ENCODE measurements at regions not wholly inside any gene's neighbourhood (a gene's known extent, or its start where the extent isn't known, plus 50 kb on each side); places are given as distances from the start of the nearest gene placed in this dataset.

GRCh38 chr13:107185889-107186288 is 618.0 kb upstream of the ARGLU1 start:
- Histone ChIP-seq H3K4me1 (no peaks in the 10 kb centered on the region), H3K27ac (no peak overlapping the region), H3K9me3 (no peaks in the 10 kb centered on the region), H3K36me3 (no peaks in the 10 kb centered on the region), H3K4me3 (no peak overlapping the region), H3K27me3 (no peaks in the 10 kb centered on the region)
- intact Hi-C loops (cut with DNase I; ENCODE audit: low total_unique reads), result no loop called here
- WGBS, 5 donors, result 76 to 94% (median 84%) methylated on average over 4 of the region's 4 CpGs
- TF ChIP-seq, protein P1, sequence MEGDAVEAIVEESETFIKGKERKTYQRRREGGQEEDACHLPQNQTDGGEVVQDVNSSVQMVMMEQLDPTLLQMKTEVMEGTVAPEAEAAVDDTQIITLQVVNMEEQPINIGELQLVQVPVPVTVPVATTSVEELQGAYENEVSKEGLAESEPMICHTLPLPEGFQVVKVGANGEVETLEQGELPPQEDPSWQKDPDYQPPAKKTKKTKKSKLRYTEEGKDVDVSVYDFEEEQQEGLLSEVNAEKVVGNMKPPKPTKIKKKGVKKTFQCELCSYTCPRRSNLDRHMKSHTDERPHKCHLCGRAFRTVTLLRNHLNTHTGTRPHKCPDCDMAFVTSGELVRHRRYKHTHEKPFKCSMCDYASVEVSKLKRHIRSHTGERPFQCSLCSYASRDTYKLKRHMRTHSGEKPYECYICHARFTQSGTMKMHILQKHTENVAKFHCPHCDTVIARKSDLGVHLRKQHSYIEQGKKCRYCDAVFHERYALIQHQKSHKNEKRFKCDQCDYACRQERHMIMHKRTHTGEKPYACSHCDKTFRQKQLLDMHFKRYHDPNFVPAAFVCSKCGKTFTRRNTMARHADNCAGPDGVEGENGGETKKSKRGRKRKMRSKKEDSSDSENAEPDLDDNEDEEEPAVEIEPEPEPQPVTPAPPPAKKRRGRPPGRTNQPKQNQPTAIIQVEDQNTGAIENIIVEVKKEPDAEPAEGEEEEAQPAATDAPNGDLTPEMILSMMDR (IDR thresholded peaks at IDR 0.05), result no peak
- TF ChIP-seq EP300 (IDR thresholded peaks at IDR 0.05) (no peak), POLR2A (IDR thresholded peaks at IDR 0.05) (no peak), POLR2AphosphoS5 (IDR thresholded peaks at IDR 0.05) (no peak)
- no peak for DNase-seq

DNA sequence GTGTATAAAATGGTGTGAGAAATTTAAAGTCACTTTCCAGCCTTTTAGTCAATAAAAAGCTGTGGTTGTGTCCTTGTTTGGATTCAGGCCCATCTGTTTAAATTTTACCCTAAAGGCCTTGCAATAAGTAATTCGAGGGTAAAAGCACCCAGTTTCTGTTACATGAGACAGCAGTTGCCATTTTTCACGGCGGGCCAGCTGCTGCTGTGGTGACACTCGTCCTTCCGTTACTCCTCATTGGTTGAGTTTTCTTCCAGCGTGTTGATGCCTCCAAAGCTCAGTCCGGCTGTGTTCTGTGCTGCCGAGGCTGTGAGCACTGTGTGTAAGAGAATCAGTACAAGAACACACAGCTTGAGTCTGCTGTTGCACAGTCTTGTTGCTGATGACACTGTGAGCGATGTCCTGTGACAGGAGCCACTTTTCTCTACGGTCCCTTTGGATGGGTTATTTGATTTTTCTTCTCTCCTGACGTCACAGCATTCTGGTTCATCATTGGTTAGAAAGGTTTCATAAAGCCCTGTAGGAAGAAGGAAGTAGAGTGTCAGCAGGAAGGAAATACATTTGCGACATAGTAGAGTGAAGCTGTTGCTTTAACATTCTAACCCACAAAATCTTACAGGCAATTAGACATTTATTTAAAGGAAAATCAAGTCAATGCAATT is 602.5 kb upstream of the ARGLU1 start:
- intact Hi-C loops (cut with DNase I; ENCODE audit: low total_unique reads), result no loop called here
- Histone ChIP-seq H3K4me3 (no peak overlapping the region), H3K36me3 (no peaks in the 10 kb centered on the region), H3K27me3 (no peaks in the 10 kb centered on the region), H3K27ac (no peak overlapping the region), H3K9me3 (no peaks in the 10 kb centered on the region), H3K4me1 (no peaks in the 10 kb centered on the region)
- 79 to 85% (median 81%) methylated on average over 12 of the region's 12 CpGs for WGBS, 5 donors
- TF ChIP-seq, protein P1 (IDR thresholded peaks at IDR 0.05), result no peak
- TF ChIP-seq POLR2A (IDR thresholded peaks at IDR 0.05), result no peak
- no peak for TF ChIP-seq POLR2AphosphoS5 (IDR thresholded peaks at IDR 0.05)
- no peak for TF ChIP-seq EP300 (IDR thresholded peaks at IDR 0.05)
- DNase-seq, result no peak

- Histone ChIP-seq H3K4me3 (no peak overlapping the region), H3K27ac (no peak overlapping the region), H3K36me3 (no peaks in the 10 kb centered on the region), H3K4me1 (no peaks in the 10 kb centered on the region), H3K27me3 (no peaks in the 10 kb centered on the region), H3K9me3 (no peaks in the 10 kb centered on the region)
- peak in 1 of 2 donors; percentile 37 for DNase-seq
- 63 to 88% (median 80%) methylated on average over 2 of the region's 2 CpGs for WGBS, 5 donors
- intact Hi-C loops (cut with DNase I; ENCODE audit: low total_unique reads), result no loop called here
- TF ChIP-seq, protein P1 (IDR thresholded peaks at IDR 0.05), result no peak
- TF ChIP-seq POLR2AphosphoS5 (IDR thresholded peaks at IDR 0.05) (no peak), POLR2A (IDR thresholded peaks at IDR 0.05) (no peak), EP300 (IDR thresholded peaks at IDR 0.05) (no peak)
These were observed 589.3 kb upstream of the ARGLU1 start for GRCh38 chr13:107157271-107157670.

DNA sequence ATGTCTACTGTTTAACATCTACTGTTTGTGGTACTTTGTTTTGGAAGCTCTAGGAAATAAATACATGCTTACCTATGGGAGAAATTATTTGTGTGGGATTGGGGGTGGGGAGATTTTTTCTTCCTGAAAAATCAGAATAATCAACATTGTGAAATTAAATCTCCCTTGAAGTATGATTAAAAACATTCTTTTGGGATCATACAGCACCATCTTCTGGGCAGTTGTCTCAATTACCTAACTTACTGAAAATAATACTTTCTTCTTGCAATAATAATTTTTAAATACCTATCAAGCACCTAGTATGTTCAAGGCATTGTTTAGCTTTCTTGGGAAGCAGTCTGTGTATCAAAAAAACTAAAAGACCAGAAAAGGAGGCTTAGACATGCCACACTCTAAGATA is 576.5 kb upstream of the ARGLU1 start:
- intact Hi-C loops (cut with DNase I; ENCODE audit: low total_unique reads), result no loop called here
- H3K36me3 ChIP-seq, result no peaks in the 10 kb centered on the region
- H3K9me3 ChIP-seq, result no peaks in the 10 kb centered on the region
- TF ChIP-seq EP300 (IDR thresholded peaks at IDR 0.05), result no peak
- no peak for TF ChIP-seq POLR2A (IDR thresholded peaks at IDR 0.05)
- TF ChIP-seq, protein P1 (IDR thresholded peaks at IDR 0.05), result no peak
- no peak for TF ChIP-seq POLR2AphosphoS5 (IDR thresholded peaks at IDR 0.05)
- DNase-seq, result no peak
- H3K4me1 ChIP-seq, result no peaks in the 10 kb centered on the region
- no peak overlapping the region for H3K27ac ChIP-seq
- H3K27me3 ChIP-seq, result no peaks in the 10 kb centered on the region
- no peak overlapping the region for H3K4me3 ChIP-seq
